Right cardiac atrium (tissue), 5 donors: ENCODE measurements at regions not wholly inside any gene's neighbourhood (a gene's known extent, or its start where the extent isn't known, plus 50 kb on each side); places are given as distances from the start of the nearest gene placed in this dataset.

Experiments used
- ATAC-seq, 2 donors: fragments of 200-7000 bp; cut with Tn5 transposase; one replicate each; pipeline versions ENCODE4 v1.8.0 to v1.9.1; 2020; ENCODE audit warnings: moderate library complexity in 2 of 2, mild to moderate bottlenecking in 1 of 2
- DNase-seq, 3 donors: peaks; one replicate each; pipeline ENCODE4 v3.0.0-alpha.2; 2020
- H3K27ac ChIP-seq: one replicate; pipeline ENCODE4 v1.5.1; 2013; ENCODE audit warnings: mild to moderate bottlenecking, low read length, control low read depth, moderate library complexity
- H3K27me3 ChIP-seq: one replicate; pipeline ENCODE4 v1.6.1; 2013; ENCODE audit not compliant: control insufficient read depth, insufficient read depth
- H3K4me1 ChIP-seq: one replicate; pipeline ENCODE4 v1.6.1; 2013; ENCODE audit warnings: low read length; ENCODE audit not compliant: control insufficient read depth, insufficient read depth
- H3K4me3 ChIP-seq: one replicate; pipeline ENCODE4 v1.5.1; 2013; ENCODE audit warnings: low read length, control low read depth
- H3K9me3 ChIP-seq: one replicate; pipeline ENCODE4 v1.6.1; 2013; ENCODE audit warnings: low read length; ENCODE audit not compliant: control insufficient read depth
- WGBS: extraction: QIAGEN DNeasy Blood & Tissue Kit; methylation state at CpG from one replicate; pipeline ENCODE4 v1.1.7; 2013; 5-methylcytosine and 5-hydroxymethylcytosine counted together
- intact Hi-C, 4 donors: fragments of 100-400 bp; cut with DNase I; formaldehyde crosslinking; loops; one replicate each; pipeline versions ENCODE4 v1.11.0 to v1.14.0; 2022 to 2023
- donor health status: healthy with polysubstance abuse.
- donor health status: DM: no; HTN: yes; CAD: no.
- donor health status: DM: no; HTN: no; CAD: no.
- donor health status: DM: no; HTN: yes; CAD: no; lungs with severe emphysema.
- donor health status: DM: yes; HTN: yes; CAD: no.

DNA sequence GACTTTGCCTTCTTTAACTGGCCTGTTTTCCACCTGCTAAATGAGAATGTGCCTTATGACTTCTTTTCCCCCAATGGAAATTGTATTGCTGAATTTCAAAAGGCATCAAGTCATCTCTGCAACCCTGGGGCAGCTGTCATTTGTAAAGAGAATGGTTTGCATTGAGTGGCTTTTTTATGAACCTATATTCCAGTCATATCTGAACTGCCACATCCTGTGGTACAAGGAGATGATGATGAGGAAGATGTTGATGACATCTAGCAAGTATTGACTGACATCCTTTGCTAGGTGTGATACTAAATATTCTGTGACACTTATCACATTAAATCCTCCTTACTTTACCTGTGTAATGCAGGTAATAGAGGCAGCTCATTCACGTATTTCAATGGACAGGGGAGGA, 88.3 kb upstream of the KIAA1217 start:
- 76% methylated on average over 1 of the region's 1 CpG for WGBS
- no peak for DNase-seq
- no peak overlapping the region for H3K4me3 ChIP-seq
- H3K27ac ChIP-seq, result no peak overlapping the region
- no peak for ATAC-seq
- no peaks in the 10 kb centered on the region for H3K4me1 ChIP-seq
- intact Hi-C loops, result loop anchor here in 1 of 4 donors (10.0 kb wide), 1 partner anchor 74 kb away; no protein-coding TSS in a partner anchor
- no peaks in the 10 kb centered on the region for H3K9me3 ChIP-seq
- no peaks in the 10 kb centered on the region for H3K27me3 ChIP-seq

DNA sequence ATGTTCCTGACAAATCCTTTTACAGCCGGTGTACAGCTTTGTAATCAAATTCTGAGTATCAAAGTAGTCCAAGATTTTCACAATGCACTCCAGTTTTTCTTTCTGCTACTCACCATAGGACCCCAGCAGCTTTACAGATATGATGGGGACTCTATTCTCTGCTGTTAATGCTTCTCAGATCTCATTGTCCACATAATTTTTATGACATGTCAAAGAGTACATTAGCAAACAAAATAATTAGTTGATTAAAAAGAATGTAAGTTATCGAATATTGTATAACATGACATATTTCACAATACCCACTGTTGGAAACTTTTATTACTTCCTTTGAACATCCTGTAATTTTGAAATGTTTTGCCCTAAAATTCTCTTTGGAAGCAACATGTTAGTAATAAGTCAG, 81.4 kb upstream of the KIAA1217 start:
- intact Hi-C loops, result loop anchor here in 1 of 4 donors (10.0 kb wide), 1 partner anchor 67 kb away; no protein-coding TSS in a partner anchor
- Histone ChIP-seq H3K4me3 (no peak overlapping the region), H3K27ac (no peak overlapping the region), H3K4me1 (no peaks in the 10 kb centered on the region), H3K9me3 (no peaks in the 10 kb centered on the region), H3K27me3 (no peaks in the 10 kb centered on the region)
- no peak for DNase-seq
- WGBS, result 41% methylated on average over 2 of the region's 2 CpGs
- ATAC-seq, result no peak

DNA sequence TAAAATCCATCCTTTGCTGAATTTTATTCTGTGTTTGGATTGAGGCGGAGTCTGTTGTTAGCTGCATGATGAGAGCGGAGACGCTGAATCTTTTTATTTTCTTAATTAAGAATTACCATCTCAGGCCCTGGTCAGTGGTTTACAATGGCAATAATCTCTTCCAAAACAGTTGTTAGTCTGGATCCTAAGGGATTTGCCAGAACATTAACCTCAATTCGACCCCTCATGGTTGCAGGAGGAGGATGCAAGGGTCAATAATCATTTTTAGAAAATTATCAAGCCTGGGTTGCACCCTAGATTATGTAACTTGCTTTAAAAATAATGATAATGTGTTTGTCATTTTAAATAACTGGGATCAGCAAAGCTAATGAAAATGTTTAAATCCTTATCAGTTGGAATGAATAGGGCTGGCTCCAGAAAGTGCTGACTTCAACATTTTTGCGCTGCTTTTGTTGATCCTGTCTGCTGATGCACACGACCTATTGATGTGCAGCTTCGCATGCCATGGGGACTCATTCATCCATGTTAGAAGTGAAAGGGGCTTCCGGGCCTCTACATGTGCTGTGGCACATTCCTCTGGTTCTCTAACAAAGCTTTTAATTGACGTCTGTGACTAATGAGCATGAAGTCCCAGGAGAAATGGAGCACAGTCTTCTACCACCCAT, 80.7 kb upstream of the KIAA1217 start:
- Histone ChIP-seq H3K9me3 (no peaks in the 10 kb centered on the region), H3K27ac (no peak overlapping the region), H3K4me1 (no peaks in the 10 kb centered on the region), H3K4me3 (no peak overlapping the region), H3K27me3 (no peaks in the 10 kb centered on the region)
- DNase-seq, result no peak
- peak in 1 of 2 donors; percentile 11 for ATAC-seq
- intact Hi-C loops, result loop anchor here in 1 of 4 donors (10.0 kb wide), 1 partner anchor 67 kb away; no protein-coding TSS in a partner anchor
- 38% methylated on average over 9 of the region's 9 CpGs for WGBS

DNA sequence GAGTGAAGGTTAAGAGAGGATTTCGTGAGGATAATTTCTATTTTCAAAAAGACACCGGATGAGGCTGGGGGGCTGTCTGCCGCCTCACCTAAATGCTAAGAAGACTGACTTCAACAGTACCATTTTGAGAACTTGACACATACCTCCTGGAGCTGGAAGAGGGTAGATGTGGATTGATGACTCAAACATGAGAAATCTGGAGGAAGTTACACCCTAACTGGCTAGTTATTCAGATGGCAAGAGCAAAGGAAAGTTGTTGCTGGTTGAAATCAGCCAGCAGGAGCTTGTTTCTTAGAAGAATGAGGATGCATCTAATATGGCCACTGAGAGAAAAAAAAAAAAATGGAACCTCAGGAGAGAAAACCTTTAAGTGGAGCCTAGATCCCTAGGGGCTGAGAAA, 76.2 kb upstream of the KIAA1217 start:
- Histone ChIP-seq H3K4me3 (no peak overlapping the region), H3K9me3 (no peaks in the 10 kb centered on the region), H3K27ac (no peak overlapping the region), H3K27me3 (no peaks in the 10 kb centered on the region), H3K4me1 (no peaks in the 10 kb centered on the region)
- no peak for DNase-seq
- ATAC-seq, result no peak
- intact Hi-C loops, result no loop called here
- WGBS, result 97% methylated on average over 3 of the region's 3 CpGs

DNA sequence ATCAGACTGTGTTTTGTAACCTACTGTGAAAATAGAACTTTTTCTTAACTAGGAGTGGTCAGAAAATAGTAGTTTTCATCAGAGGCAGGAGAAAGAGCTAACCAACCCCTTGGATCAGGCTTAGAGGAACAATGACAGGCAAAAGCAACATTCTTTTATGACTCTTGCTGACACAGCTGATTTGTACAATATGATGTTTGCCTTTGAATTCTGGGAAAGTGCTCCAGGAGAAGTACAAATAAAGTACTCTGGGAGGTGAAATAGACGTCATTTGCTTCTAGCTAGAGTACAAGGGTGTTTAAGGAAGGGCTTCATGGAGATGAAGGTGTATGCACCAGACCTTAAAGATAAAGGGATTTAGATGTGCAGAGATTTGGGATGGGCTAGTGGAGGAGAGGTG, 75.1 kb upstream of the KIAA1217 start:
- H3K27ac ChIP-seq, result no peak overlapping the region
- intact Hi-C loops, result no loop called here
- ATAC-seq, result no peak
- no peak overlapping the region for H3K4me3 ChIP-seq
- DNase-seq, result no peak
- WGBS, result 31% methylated on average over 1 of the region's 1 CpG
- no peaks in the 10 kb centered on the region for H3K27me3 ChIP-seq
- no peaks in the 10 kb centered on the region for H3K4me1 ChIP-seq
- H3K9me3 ChIP-seq, result no peaks in the 10 kb centered on the region

DNA sequence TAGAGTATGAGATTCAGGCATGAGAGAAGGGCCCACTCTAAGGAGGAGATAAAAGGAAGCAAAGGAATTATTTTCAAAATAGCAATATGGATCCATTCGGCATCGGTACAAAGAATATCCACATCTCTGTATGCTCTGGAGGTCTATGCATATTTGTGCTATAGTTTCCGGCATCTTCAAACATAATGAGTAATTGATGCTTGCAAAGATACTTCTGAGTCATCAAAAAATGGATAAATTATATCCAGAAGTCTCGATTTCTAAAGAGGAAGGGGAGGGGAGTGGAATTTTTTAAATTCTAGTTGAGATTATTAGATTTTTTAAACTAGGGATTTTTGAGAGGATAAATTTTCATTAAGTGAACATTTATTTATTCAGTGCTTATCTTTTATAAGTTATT, 72.9 kb upstream of the KIAA1217 start:
- H3K4me3 ChIP-seq, result no peak overlapping the region
- no peak overlapping the region for H3K27ac ChIP-seq
- no peaks in the 10 kb centered on the region for H3K9me3 ChIP-seq
- ATAC-seq (no peak), DNase-seq (no peak)
- intact Hi-C loops, result no loop called here
- H3K4me1 ChIP-seq, result no peaks in the 10 kb centered on the region
- no peaks in the 10 kb centered on the region for H3K27me3 ChIP-seq
- WGBS, result 56% methylated on average over 4 of the region's 4 CpGs

DNA sequence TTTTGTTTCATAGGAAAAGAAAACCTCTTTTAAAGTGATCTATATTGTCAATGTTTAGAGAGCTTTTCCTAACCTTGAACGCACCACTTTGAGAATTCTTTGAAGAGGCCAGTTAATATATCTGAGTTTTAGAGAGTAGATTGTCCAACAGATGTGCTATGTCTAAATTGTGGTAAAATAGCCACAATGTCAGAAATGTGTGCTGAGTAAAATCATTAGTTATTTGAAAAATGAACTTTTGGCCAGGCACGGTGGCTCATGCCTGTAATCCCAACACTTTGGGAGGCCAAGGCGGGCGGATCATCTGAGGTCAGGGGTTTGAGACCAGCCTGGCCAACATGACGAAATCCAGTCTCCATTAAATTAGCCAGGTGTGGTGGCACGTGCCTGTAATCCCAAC, 61.6 kb upstream of the KIAA1217 start:
- Histone ChIP-seq H3K9me3 (no peaks in the 10 kb centered on the region), H3K27me3 (no peaks in the 10 kb centered on the region), H3K4me1 (no peaks in the 10 kb centered on the region), H3K27ac (no peak overlapping the region), H3K4me3 (no peak overlapping the region)
- DNase-seq (no peak), ATAC-seq (no peak)
- intact Hi-C loops, result no loop called here
- WGBS, result 82% methylated on average over 6 of the region's 6 CpGs

DNA sequence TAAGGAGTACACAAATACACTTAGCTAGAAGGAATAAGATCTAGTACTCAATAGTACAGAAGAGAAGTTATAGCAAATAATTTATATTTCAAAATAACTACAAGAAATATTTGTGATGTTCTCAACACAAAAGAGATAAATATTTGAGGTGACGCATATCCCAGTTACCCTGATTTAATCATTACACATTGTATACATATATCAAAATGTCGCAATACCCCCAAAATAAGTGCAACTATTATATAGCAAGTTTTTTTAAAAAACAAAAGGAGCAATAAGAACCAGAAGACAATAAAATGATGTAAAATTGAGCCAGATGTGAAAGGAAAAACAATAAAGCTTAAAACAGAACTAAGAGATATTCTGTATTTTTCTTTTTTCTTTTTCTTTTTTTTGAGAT, 59.3 kb upstream of the KIAA1217 start:
- H3K27me3 ChIP-seq, result no peaks in the 10 kb centered on the region
- H3K27ac ChIP-seq, result no peak overlapping the region
- no peaks in the 10 kb centered on the region for H3K9me3 ChIP-seq
- no peak for ATAC-seq
- no peaks in the 10 kb centered on the region for H3K4me1 ChIP-seq
- 97% methylated on average over 2 of the region's 2 CpGs for WGBS
- DNase-seq, result no peak
- intact Hi-C loops, result no loop called here
- H3K4me3 ChIP-seq, result no peak overlapping the region

DNA sequence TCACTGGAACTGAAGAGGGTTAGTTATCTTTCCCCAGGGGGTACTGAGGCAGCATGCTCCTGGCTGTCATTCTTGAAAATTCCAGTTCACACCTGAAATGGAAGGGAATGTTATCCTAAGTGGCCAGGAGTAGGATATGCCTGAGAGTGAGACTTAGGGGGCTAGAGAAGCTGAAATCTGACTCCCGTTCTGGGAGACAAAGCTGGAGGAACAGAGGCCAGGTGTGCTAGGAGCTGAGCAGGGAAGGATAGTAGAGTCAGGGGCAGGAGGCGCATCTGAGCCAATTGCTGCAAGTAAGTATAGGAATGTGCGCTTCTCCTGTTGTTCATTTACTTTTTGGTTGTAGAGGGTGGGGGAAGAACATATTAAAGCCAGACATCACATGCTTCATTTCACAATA, 58.1 kb upstream of the KIAA1217 start:
- no peak for DNase-seq

DNA sequence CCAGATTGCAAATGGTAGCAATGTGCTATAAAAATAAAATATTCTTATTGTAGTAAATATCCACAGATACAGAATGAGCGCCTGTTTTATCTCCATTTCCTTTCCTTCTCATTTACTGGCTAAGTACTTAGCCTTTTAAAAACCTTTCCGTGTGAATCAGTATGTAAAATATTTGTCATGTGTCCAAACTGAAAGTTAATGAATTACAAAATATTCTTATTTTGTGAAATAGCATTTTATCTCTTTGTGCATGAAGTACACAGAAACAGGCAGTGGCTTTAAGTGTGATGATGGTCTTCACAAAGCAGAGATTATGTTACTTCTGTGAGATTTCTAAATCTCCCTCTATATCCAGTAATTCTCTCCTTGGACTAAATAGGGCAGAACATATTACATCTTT, 56.7 kb upstream of the KIAA1217 start:
- intact Hi-C loops, result no loop called here
- Histone ChIP-seq H3K27me3 (no peaks in the 10 kb centered on the region), H3K27ac (no peak overlapping the region), H3K4me3 (no peak overlapping the region), H3K9me3 (no peaks in the 10 kb centered on the region), H3K4me1 (no peaks in the 10 kb centered on the region)
- WGBS, result 35% methylated on average over 2 of the region's 2 CpGs
- no peak for DNase-seq
- no peak for ATAC-seq

More for the DNA sequence above, 58.1 kb upstream of the KIAA1217 start:
- H3K9me3 ChIP-seq, result no peaks in the 10 kb centered on the region
- 93% methylated on average over 3 of the region's 3 CpGs for WGBS
- H3K4me3 ChIP-seq, result no peak overlapping the region
- no peak for ATAC-seq
- no peaks in the 10 kb centered on the region for H3K27me3 ChIP-seq
- intact Hi-C loops, result no loop called here
- no peak overlapping the region for H3K27ac ChIP-seq
- H3K4me1 ChIP-seq, result no peaks in the 10 kb centered on the region

DNA sequence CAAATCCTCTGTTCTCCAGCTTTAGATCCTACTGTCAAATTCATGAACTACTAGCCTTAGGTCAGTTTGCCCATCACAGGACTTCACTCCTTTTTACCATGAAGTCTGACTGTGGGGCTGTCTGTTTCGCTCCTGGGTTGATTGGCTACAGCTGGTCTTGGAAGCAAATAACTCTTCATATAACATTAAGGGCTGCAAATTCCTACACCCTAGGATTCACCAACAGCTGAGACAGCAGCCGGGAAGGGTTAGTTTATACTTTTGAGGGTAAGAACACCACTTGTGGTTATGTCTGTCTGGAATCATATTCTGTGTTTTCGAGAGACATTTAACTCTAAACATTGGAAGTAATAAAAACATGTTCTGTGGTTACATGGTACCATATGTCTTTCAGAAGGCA, 55.9 kb upstream of the KIAA1217 start:
- DNase-seq (no peak), ATAC-seq (no peak)
- H3K27me3 ChIP-seq, result no peaks in the 10 kb centered on the region
- H3K4me1 ChIP-seq, result no peaks in the 10 kb centered on the region
- intact Hi-C loops, result no loop called here
- H3K4me3 ChIP-seq, result no peak overlapping the region
- H3K9me3 ChIP-seq, result peaks cover 2% of the 10 kb centered on the region
- 89% methylated on average over 3 of the region's 3 CpGs for WGBS
- H3K27ac ChIP-seq, result no peak overlapping the region

DNA sequence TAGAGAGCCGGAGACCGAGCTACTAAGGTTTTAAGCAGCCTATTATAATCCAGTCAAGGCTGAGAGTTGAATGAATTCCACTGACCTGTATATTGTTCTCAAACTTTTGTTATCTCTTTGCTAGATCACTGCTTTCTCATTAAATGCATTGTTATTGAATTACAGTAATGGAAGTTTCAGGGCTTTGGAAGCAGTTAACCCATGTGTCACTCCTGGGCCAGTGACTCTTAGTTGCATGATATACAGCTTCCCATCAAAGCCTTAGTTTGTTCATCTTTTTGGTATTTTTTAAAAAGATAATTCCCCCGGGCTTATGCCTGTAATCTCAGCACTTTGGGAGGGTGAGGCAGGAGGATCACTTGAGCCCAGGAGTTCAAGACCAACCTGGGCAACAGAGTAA, 55.4 kb upstream of the KIAA1217 start:
- intact Hi-C loops, result no loop called here
- Histone ChIP-seq H3K27me3 (no peaks in the 10 kb centered on the region), H3K4me1 (no peaks in the 10 kb centered on the region), H3K27ac (no peak overlapping the region), H3K9me3 (peaks cover 2% of the 10 kb centered on the region), H3K4me3 (no peak overlapping the region)
- no peak for DNase-seq
- ATAC-seq, result no peak
- WGBS, result 77% methylated on average over 3 of the region's 3 CpGs
